ENCODE measurements at regions not wholly inside any gene's neighbourhood (a gene's known extent, or its start where the extent isn't known, plus 50 kb on each side); places are given as distances from the start of the nearest gene placed in this dataset.

- no peaks in the 10 kb centered on the region for H3K27me3 ChIP-seq (replicated peaks; ENCODE audit: insufficient read depth)
- DNase-seq (ENCODE audit: low spot score) (no peak), ATAC-seq (ENCODE audit: insufficient number of reproducible peaks, low FRiP score, low read depth) (no peak)
- H3K4me3 ChIP-seq, result no peak overlapping the region
- H3K36me3 ChIP-seq, result no peaks in the 10 kb centered on the region
- no peak overlapping the region for H3K27ac ChIP-seq
- TF ChIP-seq CTCF (IDR thresholded peaks at IDR 0.05), result no peak
- H3K9me3 ChIP-seq, result no peaks in the 10 kb centered on the region
- H3K4me1 ChIP-seq (ENCODE audit: control insufficient read depth in 1 of 2, low read depth in 2 of 2), result no peaks in the 10 kb centered on the region
Observed at GRCh38 chr13:59371229-59371628, 792.5 kb downstream of the DIAPH3 start.

GRCh38 chr13:59373341-59373740, 790.4 kb downstream of the DIAPH3 start:
- no peak for DNase-seq (ENCODE audit: low spot score)
- Histone ChIP-seq H3K27me3 (replicated peaks; ENCODE audit: insufficient read depth) (no peaks in the 10 kb centered on the region), H3K36me3 (no peaks in the 10 kb centered on the region), H3K4me1 (ENCODE audit: control insufficient read depth in 1 of 2, low read depth in 2 of 2) (no peaks in the 10 kb centered on the region), H3K4me3 (no peak overlapping the region), H3K27ac (no peak overlapping the region), H3K9me3 (no peaks in the 10 kb centered on the region)
- no peak for ATAC-seq (ENCODE audit: insufficient number of reproducible peaks, low FRiP score, low read depth)
- TF ChIP-seq CTCF (IDR thresholded peaks at IDR 0.05), result no peak

GRCh38 chr13:59374691-59375090, 789.0 kb downstream of the DIAPH3 start:
- Histone ChIP-seq H3K4me3 (no peak overlapping the region), H3K4me1 (ENCODE audit: control insufficient read depth in 1 of 2, low read depth in 2 of 2) (no peaks in the 10 kb centered on the region), H3K36me3 (no peaks in the 10 kb centered on the region), H3K27me3 (replicated peaks; ENCODE audit: insufficient read depth) (no peaks in the 10 kb centered on the region), H3K9me3 (no peaks in the 10 kb centered on the region), H3K27ac (no peak overlapping the region)
- no peak for TF ChIP-seq CTCF (IDR thresholded peaks at IDR 0.05)
- no peak for ATAC-seq (ENCODE audit: insufficient number of reproducible peaks, low FRiP score, low read depth)
- DNase-seq (ENCODE audit: low spot score), result no peak

- Histone ChIP-seq H3K9me3 (no peaks in the 10 kb centered on the region), H3K4me3 (no peak overlapping the region), H3K27ac (no peak overlapping the region), H3K4me1 (ENCODE audit: control insufficient read depth in 1 of 2, low read depth in 2 of 2) (no peaks in the 10 kb centered on the region), H3K36me3 (no peaks in the 10 kb centered on the region), H3K27me3 (replicated peaks; ENCODE audit: insufficient read depth) (no peaks in the 10 kb centered on the region)
- no peak for TF ChIP-seq CTCF (IDR thresholded peaks at IDR 0.05)
- ATAC-seq (ENCODE audit: insufficient number of reproducible peaks, low FRiP score, low read depth), result no peak
- DNase-seq (ENCODE audit: low spot score), result no peak
Observed at GRCh38 chr13:59384154-59384553, 779.6 kb downstream of the DIAPH3 start.

- ATAC-seq (ENCODE audit: insufficient number of reproducible peaks, low FRiP score, low read depth) (peak; percentile 58), DNase-seq (ENCODE audit: low spot score) (no peak)
- Histone ChIP-seq H3K4me1 (ENCODE audit: control insufficient read depth in 1 of 2, low read depth in 2 of 2) (no peaks in the 10 kb centered on the region), H3K36me3 (no peaks in the 10 kb centered on the region), H3K27ac (no peak overlapping the region), H3K9me3 (no peaks in the 10 kb centered on the region), H3K4me3 (no peak overlapping the region), H3K27me3 (replicated peaks; ENCODE audit: insufficient read depth) (no peaks in the 10 kb centered on the region)
- peak; percentile 61 for TF ChIP-seq CTCF (IDR thresholded peaks at IDR 0.05)
Observed at GRCh38 chr13:59391696-59392095, 772.0 kb downstream of the DIAPH3 start.

Data from thoracic aorta (tissue), 2 donors.